CD14-positive monocyte (primary cell): ENCODE measurements at regions not wholly inside any gene's neighbourhood (a gene's known extent, or its start where the extent isn't known, plus 50 kb on each side); places are given as distances from the start of the nearest gene placed in this dataset.

Experiments
- DNase-seq, 3 donors: peaks; one replicate each; pipeline ENCODE4 v3.0.0-alpha.2; 2011 to 2022
- H2AFZ ChIP-seq: 2 replicates; pipeline ENCODE4 v1.6.0; 2012; ENCODE audit warnings: mild to moderate bottlenecking, low read depth, low read length, inconsistent platforms; ENCODE audit not compliant: insufficient read depth, poor library complexity, severe bottlenecking
- H3K27ac ChIP-seq, 2 donors: 1 replicate in 1 of 2; 2 replicates in 1 of 2; pipeline ENCODE4 v1.5.1; 2012 to 2013; ENCODE audit warnings: low read length in 2 of 2, control low read depth in 1 of 2, inconsistent platforms in 1 of 2, low read depth in 1 of 2, mild to moderate bottlenecking in 1 of 2
- H3K27me3 ChIP-seq, 2 donors: one replicate each; pipeline versions ENCODE4 v1.6.0 to v1.6.1; 2011 to 2013; ENCODE audit warnings: low read length in 2 of 2; ENCODE audit not compliant: control insufficient read depth in 2 of 2, insufficient read depth in 2 of 2
- H3K36me3 ChIP-seq, 2 donors: replicated peaks in 1 of 2; 1 replicate in 1 of 2; 2 replicates in 1 of 2; pipeline versions ENCODE4 v1.5.1 to v1.6.1; 2012 to 2013; ENCODE audit warnings: low read length in 2 of 2, control low read depth in 1 of 2, inconsistent platforms in 1 of 2, mild to moderate bottlenecking in 1 of 2; ENCODE audit not compliant: insufficient read depth in 2 of 2, control insufficient read depth in 1 of 2
- H3K4me1 ChIP-seq, 2 donors: 1 replicate in 1 of 2; 2 replicates in 1 of 2; pipeline versions ENCODE4 v1.5.1 to v1.6.1; 2012 to 2013; ENCODE audit warnings: low read length in 2 of 2, control low read depth in 1 of 2, inconsistent platforms in 1 of 2, mild to moderate bottlenecking in 1 of 2, moderate library complexity in 1 of 2; ENCODE audit not compliant: insufficient read depth in 2 of 2, control insufficient read depth in 1 of 2
- H3K4me2 ChIP-seq: replicated peaks from 2 replicates; pipeline ENCODE3; 2012; ENCODE audit warnings: low read length, moderate library complexity, mild to moderate bottlenecking; ENCODE audit not compliant: poor library complexity, severe bottlenecking; ENCODE audit errors: extremely low read depth
- H3K4me3 ChIP-seq, 3 experiments: fragments of 200-600 bp in 1 of 3; sonication (generic) in 1 of 3; replicated peaks in 1 of 3; 1 replicate in 2 of 3; 2 replicates in 1 of 3; pipeline ENCODE4 v1.5.1; 2011 to 2013; ENCODE audit warnings: low read length in 3 of 3, mild to moderate bottlenecking in 3 of 3, control low read depth in 2 of 3, low read depth in 2 of 3, inconsistent platforms in 1 of 3, moderate library complexity in 1 of 3
- H3K79me2 ChIP-seq: 2 replicates; pipeline ENCODE4 v1.6.0; 2012; ENCODE audit warnings: mild to moderate bottlenecking, control low read depth, inconsistent platforms, low read length, moderate library complexity; ENCODE audit not compliant: insufficient read depth
- H3K9ac ChIP-seq: 2 replicates; pipeline ENCODE4 v1.6.0; 2017; ENCODE audit warnings: low read length, mild to moderate bottlenecking; ENCODE audit not compliant: insufficient read depth, poor library complexity, severe bottlenecking
- H3K9me3 ChIP-seq, 2 donors: replicated peaks in 1 of 2; 1 replicate in 1 of 2; 2 replicates in 1 of 2; pipeline versions ENCODE4 v1.5.1 to v1.6.1; 2012 to 2013; ENCODE audit warnings: low read length in 2 of 2, control low read depth in 1 of 2; ENCODE audit not compliant: control insufficient read depth in 1 of 2, insufficient read depth in 1 of 2
- H4K20me1 ChIP-seq: 2 replicates; pipeline ENCODE4 v1.6.0; 2012; ENCODE audit warnings: mild to moderate bottlenecking, low read length, control low read depth, moderate library complexity; ENCODE audit not compliant: insufficient read depth
- H3K27ac Mint-ChIP-seq, 7 donors: one replicate each; pipeline ENCODE4 v1.8.0; 2020; ENCODE audit warnings: mild to moderate bottlenecking in 7 of 7, mixed read lengths in 7 of 7, moderate library complexity in 6 of 7, inconsistent platforms in 2 of 7
- H3K27me3 Mint-ChIP-seq, 3 donors: one replicate each; pipeline ENCODE4 v1.8.0; 2021 to 2022; ENCODE audit warnings: low read depth in 3 of 3, mild to moderate bottlenecking in 3 of 3, mixed read lengths in 3 of 3, moderate library complexity in 3 of 3, inconsistent platforms in 1 of 3
- H3K36me3 Mint-ChIP-seq, 2 donors: one replicate each; pipeline ENCODE4 v1.8.0; 2020; ENCODE audit warnings: mixed read lengths in 2 of 2, inconsistent platforms in 1 of 2, mild to moderate bottlenecking in 1 of 2
- H3K4me1 Mint-ChIP-seq: one replicate; pipeline ENCODE4 v1.8.0; 2020; ENCODE audit warnings: mild to moderate bottlenecking, mixed read lengths
- H3K4me3 Mint-ChIP-seq, 2 donors: one replicate each; pipeline ENCODE4 v1.8.0; 2020; ENCODE audit warnings: mild to moderate bottlenecking in 2 of 2, mixed read lengths in 2 of 2, moderate library complexity in 1 of 2
- H3K9me3 Mint-ChIP-seq, 7 donors: one replicate each; pipeline ENCODE4 v1.8.0; 2020 to 2022; ENCODE audit warnings: mixed read lengths in 7 of 7, mild to moderate bottlenecking in 6 of 7, moderate library complexity in 6 of 7, inconsistent platforms in 2 of 7
- CTCF ChIP-seq: fragments of 200-600 bp; IDR thresholded peaks from one replicate; pipeline ENCODE4 v1.8.0; 2022; ENCODE audit warnings: antibody characterized with exemption, mild to moderate bottlenecking
- WGBS: methylation state at CpG from one replicate; pipeline ENCODE4 v1.1.5; 2013; ENCODE audit warnings: missing lambda C conversion rate; ENCODE audit not compliant: insufficient coverage; 5-methylcytosine and 5-hydroxymethylcytosine counted together
- intact Hi-C, 2 donors: fragments of 100-400 bp; cut with micrococcal nuclease; formaldehyde crosslinking; loops; one replicate each; pipeline versions ENCODE4 v1.15.0 to v1.15.1; 2023

DNA sequence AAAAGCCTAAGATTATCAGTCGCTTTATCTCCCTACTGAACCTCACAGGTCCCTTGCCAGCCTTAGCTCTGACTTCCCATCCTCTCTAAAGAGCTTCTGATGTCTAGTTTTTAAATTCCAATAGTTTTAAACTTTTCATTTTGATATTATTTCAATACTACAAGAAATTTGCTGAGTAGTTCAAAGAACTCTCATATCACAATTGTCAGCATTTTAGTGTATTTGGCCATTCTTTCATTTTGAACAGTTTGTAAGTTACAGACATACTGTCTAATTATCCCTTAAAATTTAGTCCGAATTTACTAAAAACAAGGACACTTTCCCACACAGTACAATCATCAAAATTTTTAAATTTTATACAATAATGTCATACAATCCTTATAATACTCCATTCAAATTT lies 666.8 kb upstream of the SETBP1 start:
- no peak overlapping the region for H3K27ac Mint-ChIP-seq
- H3K4me2 ChIP-seq: no peak overlapping the region
- TF ChIP-seq CTCF: no peak
- no peaks in the 10 kb centered on the region for H3K36me3 Mint-ChIP-seq
- H3K4me1 Mint-ChIP-seq: no peaks in the 10 kb centered on the region
- H3K9me3 Mint-ChIP-seq: peaks cover 0 to 3% (median 0%) of the 10 kb centered on the region in 7 donors
- no peak overlapping the region for H2AFZ ChIP-seq
- intact Hi-C loops: no loop called here
- H3K9ac ChIP-seq: no peak overlapping the region
- no peak overlapping the region for H3K4me3 ChIP-seq
- H3K36me3 ChIP-seq: no peaks in the 10 kb centered on the region
- DNase-seq: no peak
- H3K9me3 ChIP-seq: no peaks in the 10 kb centered on the region
- no CpG with 5 or more reads among the region's 2 CpGs for WGBS
- no peak overlapping the region for H3K27ac ChIP-seq
- no peaks in the 10 kb centered on the region for H3K79me2 ChIP-seq
- H4K20me1 ChIP-seq: no peaks in the 10 kb centered on the region
- no peaks in the 10 kb centered on the region for H3K4me1 ChIP-seq
- peaks cover 0 to 2% (median 0%) of the 10 kb centered on the region in 3 donors for H3K27me3 Mint-ChIP-seq
- no peak overlapping the region for H3K4me3 Mint-ChIP-seq
- H3K27me3 ChIP-seq: no peaks in the 10 kb centered on the region

DNA sequence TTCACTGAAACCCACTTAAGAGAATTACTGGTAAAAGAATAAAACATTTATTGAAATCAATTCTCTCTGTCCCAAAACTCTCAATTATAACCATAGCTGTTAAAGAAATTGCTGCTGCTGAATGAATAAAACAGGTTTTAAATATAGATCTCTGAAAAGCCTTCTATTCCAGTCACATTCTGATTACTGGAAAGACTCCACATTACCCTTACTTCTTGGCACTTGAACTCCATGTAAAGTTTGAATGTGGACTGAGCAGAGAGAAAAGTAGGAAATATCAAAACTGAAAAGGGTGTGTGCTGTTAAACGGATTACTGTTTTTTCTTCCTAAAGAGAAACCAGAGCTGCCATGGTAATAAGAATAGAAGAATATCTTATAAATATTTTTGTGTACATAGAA lies 655.3 kb upstream of the SETBP1 start:
- Histone ChIP-seq H3K4me3 (no peak overlapping the region), H3K27me3 (no peaks in the 10 kb centered on the region), H3K4me1 (no peaks in the 10 kb centered on the region), H3K9ac (no peak overlapping the region), H3K4me2 (no peak overlapping the region), H3K36me3 (no peaks in the 10 kb centered on the region), H3K9me3 (no peaks in the 10 kb centered on the region), H2AFZ (no peak overlapping the region), H3K79me2 (no peaks in the 10 kb centered on the region), H4K20me1 (no peaks in the 10 kb centered on the region), H3K27ac (no peak overlapping the region)
- no peak for DNase-seq
- Mint-ChIP-seq H3K27ac (no peak overlapping the region), H3K4me1 (no peaks in the 10 kb centered on the region), H3K27me3 (no peaks in the 10 kb centered on the region), H3K9me3 (peaks cover 0 to 9% (median 6%) of the 10 kb centered on the region in 7 donors), H3K4me3 (no peak overlapping the region), H3K36me3 (no peaks in the 10 kb centered on the region)
- intact Hi-C loops: no loop called here
- WGBS: no CpG with 5 or more reads among the region's 1 CpG
- no peak for TF ChIP-seq CTCF
